Thoracic aorta (tissue), 2 donors: ENCODE measurements at regions not wholly inside any gene's neighbourhood (a gene's known extent, or its start where the extent isn't known, plus 50 kb on each side); places are given as distances from the start of the nearest gene placed in this dataset.

Experiments
- ATAC-seq: fragments of 150-250 bp; one replicate; pipeline ENCODE4 v1.8.0; 2017; ENCODE audit warnings: low read depth; ENCODE audit not compliant: insufficient number of reproducible peaks, low FRiP score
- DNase-seq: peaks from one replicate; pipeline ENCODE4 v3.0.0-alpha.2; 2020; ENCODE audit warnings: low spot score
- H3K27ac ChIP-seq, 2 donors: fragments of 200-600 bp; sonication (generic); 1 replicate in 1 of 2; 2 replicates in 1 of 2; pipeline ENCODE4 v1.5.1; 2016; ENCODE audit warnings: mild to moderate bottlenecking in 2 of 2, moderate library complexity in 2 of 2
- H3K27me3 ChIP-seq: fragments of 200-600 bp; sonication (generic); replicated peaks from 2 replicates; pipeline ENCODE4 v1.6.0; 2016; ENCODE audit warnings: mild to moderate bottlenecking; ENCODE audit not compliant: insufficient read depth
- H3K36me3 ChIP-seq: fragments of 200-600 bp; sonication (generic); one replicate; pipeline ENCODE4 v1.5.1; 2016
- H3K4me1 ChIP-seq, 2 donors: fragments of 200-600 bp; sonication (generic); 1 replicate in 1 of 2; 2 replicates in 1 of 2; pipeline versions ENCODE4 v1.5.1 to v1.6.0; 2016; ENCODE audit warnings: low read depth in 2 of 2, mild to moderate bottlenecking in 1 of 2; ENCODE audit not compliant: control insufficient read depth in 1 of 2
- H3K4me3 ChIP-seq: fragments of 200-600 bp; sonication (generic); 2 replicates; pipeline ENCODE4 v1.5.1; 2016; ENCODE audit warnings: mild to moderate bottlenecking
- H3K9me3 ChIP-seq: fragments of 200-600 bp; sonication (generic); 2 replicates; pipeline ENCODE4 v1.5.1; 2016
- TF ChIP-seq, protein P1 (sequence below): fragments of 200-600 bp; sonication (generic); IDR thresholded peaks from one replicate; pipeline ENCODE4 v1.5.1; 2019; ENCODE audit warnings: antibody characterized with exemption

GRCh38 chr18:64936671-64937070, 787.8 kb upstream of the LINC00305 start:
- H3K36me3 ChIP-seq: no peaks in the 10 kb centered on the region
- no peaks in the 10 kb centered on the region for H3K4me1 ChIP-seq
- ATAC-seq (no peak), DNase-seq (no peak)
- TF ChIP-seq, protein P1, sequence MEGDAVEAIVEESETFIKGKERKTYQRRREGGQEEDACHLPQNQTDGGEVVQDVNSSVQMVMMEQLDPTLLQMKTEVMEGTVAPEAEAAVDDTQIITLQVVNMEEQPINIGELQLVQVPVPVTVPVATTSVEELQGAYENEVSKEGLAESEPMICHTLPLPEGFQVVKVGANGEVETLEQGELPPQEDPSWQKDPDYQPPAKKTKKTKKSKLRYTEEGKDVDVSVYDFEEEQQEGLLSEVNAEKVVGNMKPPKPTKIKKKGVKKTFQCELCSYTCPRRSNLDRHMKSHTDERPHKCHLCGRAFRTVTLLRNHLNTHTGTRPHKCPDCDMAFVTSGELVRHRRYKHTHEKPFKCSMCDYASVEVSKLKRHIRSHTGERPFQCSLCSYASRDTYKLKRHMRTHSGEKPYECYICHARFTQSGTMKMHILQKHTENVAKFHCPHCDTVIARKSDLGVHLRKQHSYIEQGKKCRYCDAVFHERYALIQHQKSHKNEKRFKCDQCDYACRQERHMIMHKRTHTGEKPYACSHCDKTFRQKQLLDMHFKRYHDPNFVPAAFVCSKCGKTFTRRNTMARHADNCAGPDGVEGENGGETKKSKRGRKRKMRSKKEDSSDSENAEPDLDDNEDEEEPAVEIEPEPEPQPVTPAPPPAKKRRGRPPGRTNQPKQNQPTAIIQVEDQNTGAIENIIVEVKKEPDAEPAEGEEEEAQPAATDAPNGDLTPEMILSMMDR: no peak
- H3K27me3 ChIP-seq: no peaks in the 10 kb centered on the region
- no peak overlapping the region for H3K4me3 ChIP-seq
- H3K9me3 ChIP-seq: no peaks in the 10 kb centered on the region
- no peak overlapping the region for H3K27ac ChIP-seq

DNA sequence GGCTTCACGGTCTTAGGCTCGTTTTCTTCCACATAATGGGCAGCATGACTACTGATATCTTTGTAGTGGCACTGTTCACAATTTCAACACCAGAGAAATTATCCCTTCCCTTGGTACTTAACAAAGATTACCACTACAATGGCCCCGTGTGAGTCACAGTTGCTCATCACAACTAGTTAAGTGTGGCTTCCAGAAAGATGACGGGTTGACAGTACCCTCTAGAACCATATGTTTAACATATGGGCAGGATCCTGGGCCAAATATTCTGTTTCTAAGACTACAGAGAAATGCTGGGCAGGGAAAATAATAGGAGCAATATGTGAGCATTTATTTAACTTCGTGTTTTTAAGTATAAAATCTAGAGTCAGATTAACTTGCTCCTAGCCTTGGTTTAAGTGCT, 780.1 kb upstream of the LINC00305 start:
- ATAC-seq (no peak), DNase-seq (no peak)
- Histone ChIP-seq H3K27me3 (no peaks in the 10 kb centered on the region), H3K36me3 (no peaks in the 10 kb centered on the region), H3K4me3 (no peak overlapping the region), H3K27ac (no peak overlapping the region), H3K9me3 (no peaks in the 10 kb centered on the region), H3K4me1 (no peaks in the 10 kb centered on the region)
- TF ChIP-seq, protein P1: no peak

- Histone ChIP-seq H3K4me1 (no peaks in the 10 kb centered on the region), H3K27me3 (no peaks in the 10 kb centered on the region), H3K27ac (no peak overlapping the region), H3K4me3 (no peak overlapping the region), H3K9me3 (no peaks in the 10 kb centered on the region), H3K36me3 (no peaks in the 10 kb centered on the region)
- ATAC-seq (no peak), DNase-seq (no peak)
- TF ChIP-seq, protein P1: no peak
These were observed 771.2 kb upstream of the LINC00305 start for GRCh38 chr18:64919971-64920570.

DNA sequence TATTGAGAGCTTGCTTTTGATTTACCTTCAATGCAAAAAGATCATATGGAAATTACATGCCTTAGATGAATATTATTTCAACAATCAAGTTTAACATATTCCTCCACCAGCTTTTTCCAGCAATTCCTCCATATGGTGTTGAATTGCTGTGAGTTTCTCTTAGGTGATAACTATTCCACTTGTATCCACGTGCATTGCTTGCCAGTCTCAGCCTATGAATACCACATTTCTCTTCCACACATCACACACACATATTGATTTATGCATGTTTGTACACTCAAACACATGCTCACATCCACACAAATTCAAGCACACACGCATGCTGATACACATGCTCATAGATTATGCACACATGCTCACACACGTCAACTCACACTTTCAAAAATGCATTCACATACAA, 770.0 kb upstream of the LINC00305 start:
- Histone ChIP-seq H3K4me3 (no peak overlapping the region), H3K27ac (no peak overlapping the region), H3K4me1 (no peaks in the 10 kb centered on the region), H3K36me3 (no peaks in the 10 kb centered on the region), H3K9me3 (no peaks in the 10 kb centered on the region), H3K27me3 (no peaks in the 10 kb centered on the region)
- no peak for ATAC-seq
- DNase-seq: no peak
- TF ChIP-seq, protein P1: no peak

DNA sequence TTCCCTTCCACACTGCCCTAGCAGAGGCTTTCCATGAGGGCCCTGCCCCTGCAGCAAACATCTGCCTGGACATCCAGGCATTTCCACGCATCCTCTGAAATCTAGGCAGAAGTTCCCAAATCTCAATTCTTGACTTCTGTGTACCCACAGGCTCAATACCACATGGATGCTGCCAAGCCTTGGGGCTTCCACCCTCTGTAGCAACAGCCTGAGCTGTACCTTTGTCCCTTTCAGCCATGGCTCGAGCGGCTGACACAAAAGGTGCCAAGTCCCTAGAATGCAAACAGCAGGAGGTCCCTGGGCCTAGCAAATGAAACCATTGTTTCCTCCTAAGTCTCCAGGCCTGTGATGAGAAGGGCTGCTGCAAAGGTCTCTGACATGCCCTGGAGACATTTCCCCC, 744.5 kb upstream of the LINC00305 start:
- no peak for ATAC-seq
- TF ChIP-seq, protein P1: no peak
- H3K27ac ChIP-seq: no peak overlapping the region
- no peaks in the 10 kb centered on the region for H3K27me3 ChIP-seq
- H3K9me3 ChIP-seq: no peaks in the 10 kb centered on the region
- no peaks in the 10 kb centered on the region for H3K36me3 ChIP-seq
- H3K4me3 ChIP-seq: no peak overlapping the region
- DNase-seq: no peak
- H3K4me1 ChIP-seq: no peaks in the 10 kb centered on the region
